Keratinocyte (primary cell): ENCODE measurements at regions not wholly inside any gene's neighbourhood (a gene's known extent, or its start where the extent isn't known, plus 50 kb on each side); places are given as distances from the start of the nearest gene placed in this dataset.
A peak's percentile ranks its signal among the peaks of the same experiment; 100 is the strongest.

Source experiments
- DNase-seq: peaks from one replicate; pipeline ENCODE4 v3.0.0-alpha.2; 2011; ENCODE audit warnings: low read depth, missing footprints, low spot score
- FAIRE-seq: peaks from 2 replicates; lab custom pipeline; 2011; peaks lifted over from hg19 to GRCh38; lab: Jason Lieb, UNC
- H2AFZ ChIP-seq: 2 replicates; pipeline ENCODE4 v1.6.0; 2012; ENCODE audit warnings: low read length, control low read depth, inconsistent platforms; ENCODE audit not compliant: control insufficient read depth
- H3K27ac ChIP-seq: 2 replicates; pipeline ENCODE4 v1.5.1; 2011; ENCODE audit warnings: low read length; ENCODE audit not compliant: control insufficient read depth, insufficient read depth
- H3K27me3 ChIP-seq: 3 replicates; pipeline ENCODE4 v1.6.0; 2011; ENCODE audit warnings: low read length; ENCODE audit not compliant: control insufficient read depth, insufficient read depth; ENCODE audit errors: extremely low read depth
- H3K36me3 ChIP-seq, 2 experiments: 2 replicates in 1 of 2; 3 replicates in 1 of 2; pipeline ENCODE4 v1.5.1; 2011; ENCODE audit warnings: low read length in 2 of 2, mild to moderate bottlenecking in 1 of 2; ENCODE audit not compliant: control insufficient read depth in 2 of 2, insufficient read depth in 2 of 2; ENCODE audit errors: extremely low read depth in 1 of 2
- H3K4me1 ChIP-seq: 3 replicates; pipeline ENCODE4 v1.5.1; 2011; ENCODE audit warnings: low read length; ENCODE audit not compliant: control insufficient read depth, insufficient read depth; ENCODE audit errors: extremely low read depth
- H3K4me2 ChIP-seq: 3 replicates; pipeline ENCODE4 v1.6.0; 2011; ENCODE audit warnings: low read depth, low read length; ENCODE audit not compliant: control insufficient read depth, insufficient read depth; ENCODE audit errors: extremely low read depth
- H3K4me3 ChIP-seq, 3 experiments: fragments of 200-600 bp in 1 of 3; sonication (generic) in 1 of 3; 2 replicates in 2 of 3; 3 replicates in 1 of 3; pipeline ENCODE4 v1.5.1; 2011 to 2016; ENCODE audit warnings: low read length in 3 of 3, mild to moderate bottlenecking in 3 of 3, control low read depth in 2 of 3, inconsistent platforms in 1 of 3, low read depth in 1 of 3, mixed read lengths in 1 of 3, mixed run types in 1 of 3, moderate library complexity in 1 of 3; ENCODE audit not compliant: control insufficient read depth in 2 of 3, insufficient read depth in 2 of 3; ENCODE audit errors: extremely low read depth in 1 of 3
- H3K79me2 ChIP-seq: 2 replicates; pipeline ENCODE4 v1.6.0; 2012; ENCODE audit warnings: low read length; ENCODE audit not compliant: control insufficient read depth, insufficient read depth
- H3K9ac ChIP-seq: 3 replicates; pipeline ENCODE4 v1.6.0; 2011; ENCODE audit warnings: low read length; ENCODE audit not compliant: control insufficient read depth, insufficient read depth; ENCODE audit errors: extremely low read depth
- H3K9me1 ChIP-seq: 3 replicates; pipeline ENCODE4 v1.6.0; 2011; ENCODE audit warnings: low read length; ENCODE audit not compliant: control insufficient read depth, insufficient read depth; ENCODE audit errors: extremely low read depth
- H3K9me3 ChIP-seq: 2 replicates; pipeline ENCODE4 v1.5.1; 2012; ENCODE audit warnings: low read depth, low read length; ENCODE audit not compliant: control insufficient read depth
- H4K20me1 ChIP-seq: 3 replicates; pipeline ENCODE4 v1.6.0; 2011; ENCODE audit warnings: low read length; ENCODE audit not compliant: control insufficient read depth, insufficient read depth; ENCODE audit errors: extremely low read depth
- CTCF ChIP-seq, 3 experiments: IDR thresholded peaks in 1 of 3; conservative IDR thresholded peaks in 1 of 3; optimal IDR thresholded peaks in 1 of 3; 2 replicates in 2 of 3; 3 replicates in 1 of 3; pipeline versions ENCODE3 to v1.5.1; 2011; ENCODE audit warnings: low read length in 3 of 3, mild to moderate bottlenecking in 3 of 3, moderate library complexity in 2 of 3, control low read depth in 1 of 3, inconsistent platforms in 1 of 3; ENCODE audit not compliant: insufficient read depth in 2 of 3; ENCODE audit errors: extremely low read depth in 1 of 3
- EZH2 ChIP-seq: IDR thresholded peaks from one replicate; pipeline ENCODE4 v1.6.1; 2012; ENCODE audit warnings: inconsistent platforms, mild to moderate bottlenecking, low read length, moderate library complexity
- dilution Hi-C: fragments of 300-500 bp; cut with MboI; formaldehyde crosslinking; loops from one replicate; pipeline ENCODE4 v1.7.0; 2020; ENCODE audit warnings: low sequenced_read_pairs; ENCODE audit not compliant: extremely low pct_ligation_motif_present

- H3K27ac ChIP-seq: no peak overlapping the region
- H3K27me3 ChIP-seq: no peaks in the 10 kb centered on the region
- no peaks in the 10 kb centered on the region for H3K9me3 ChIP-seq
- H3K9me1 ChIP-seq: no peaks in the 10 kb centered on the region
- FAIRE-seq: no peak
- H3K79me2 ChIP-seq: no peaks in the 10 kb centered on the region
- H3K4me2 ChIP-seq: no peak overlapping the region
- H3K4me1 ChIP-seq: no peaks in the 10 kb centered on the region
- DNase-seq: no peak
- H2AFZ ChIP-seq: no peak overlapping the region
- no peak overlapping the region for H3K4me3 ChIP-seq
- no peaks in the 10 kb centered on the region for H4K20me1 ChIP-seq
- H3K36me3 ChIP-seq: no peaks in the 10 kb centered on the region
- no peak overlapping the region for H3K9ac ChIP-seq
- dilution Hi-C loops: no loop called here
- TF ChIP-seq CTCF (optimal IDR thresholded peaks at IDR 0.05 in 1 of 3, IDR thresholded peaks at IDR 0.05 in 1 of 3, conservative IDR thresholded peaks at IDR 0.05 in 1 of 3; ENCODE audit: extremely low read depth in 1 of 3, insufficient read depth in 2 of 3, low read length in 3 of 3) (peak in 2 of 3 experiments; percentile 34 to 59), EZH2 (no peak)
Measured at GRCh38 chr1:17998889-17999288, 108.7 kb upstream of the IGSF21 start.

GRCh38 chr1:17999884-18000283 lies 107.7 kb upstream of the IGSF21 start:
- Histone ChIP-seq H3K9me3 (no peaks in the 10 kb centered on the region), H3K27ac (no peak overlapping the region), H3K4me2 (no peak overlapping the region), H3K36me3 (no peaks in the 10 kb centered on the region), H3K9me1 (no peaks in the 10 kb centered on the region), H3K79me2 (no peaks in the 10 kb centered on the region), H3K27me3 (no peaks in the 10 kb centered on the region), H3K4me1 (no peaks in the 10 kb centered on the region), H2AFZ (no peak overlapping the region), H3K4me3 (no peak overlapping the region), H4K20me1 (no peaks in the 10 kb centered on the region), H3K9ac (no peak overlapping the region)
- no peak for FAIRE-seq
- no peak for DNase-seq
- dilution Hi-C loops: no loop called here
- no peak for TF ChIP-seq EZH2
- no peak for TF ChIP-seq CTCF (optimal IDR thresholded peaks at IDR 0.05 in 1 of 3, IDR thresholded peaks at IDR 0.05 in 1 of 3, conservative IDR thresholded peaks at IDR 0.05 in 1 of 3; ENCODE audit: extremely low read depth in 1 of 3, insufficient read depth in 2 of 3, low read length in 3 of 3)
